ENCODE measurements at regions not wholly inside any gene's neighbourhood (a gene's known extent, or its start where the extent isn't known, plus 50 kb on each side); places are given as distances from the start of the nearest gene placed in this dataset.

GRCh38 chr2:95709831-95710230, 118.0 kb downstream of the TRIM43 start:
- TF ChIP-seq RFX5 (IDR thresholded peaks at IDR 0.05; ENCODE audit: low read depth, low read length): no peak
- no peak for TF ChIP-seq CHD1 (IDR thresholded peaks at IDR 0.05; ENCODE audit: low read depth, low read length)
- TF ChIP-seq CTCF (conservative IDR thresholded peaks at IDR 0.05; ENCODE audit: low read depth, low read length): no peak
- no peak for TF ChIP-seq POLR2A (IDR thresholded peaks at IDR 0.05; ENCODE audit: low read depth, low read length)
- no peak for TF ChIP-seq SMC3 (IDR thresholded peaks at IDR 0.05; ENCODE audit: low read depth, low read length)
